ENCODE measurements at regions not wholly inside any gene's neighbourhood (a gene's known extent, or its start where the extent isn't known, plus 50 kb on each side); places are given as distances from the start of the nearest gene placed in this dataset.

DNA sequence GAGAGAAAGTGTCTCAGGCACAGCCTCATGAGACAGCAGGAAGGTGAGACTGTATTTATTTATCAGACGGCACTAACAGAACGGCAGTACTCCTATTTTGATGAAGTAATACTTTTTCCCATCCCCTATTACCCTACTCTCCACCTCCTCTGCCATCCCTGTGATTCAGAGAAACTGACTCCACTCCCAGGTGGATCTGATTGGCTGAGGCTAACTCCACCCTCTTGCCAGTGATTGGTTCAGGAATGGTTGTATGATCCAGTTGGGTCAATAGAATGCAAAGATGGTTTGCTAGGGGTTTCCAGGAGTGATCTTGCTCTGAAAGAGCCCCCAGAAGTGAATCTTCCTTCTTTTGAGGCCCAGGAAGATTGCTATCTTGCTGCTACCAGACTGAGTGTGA lies 65.9 kb upstream of the RCN1 start (continued):
- TF ChIP-seq CBX8 (IDR thresholded peaks at IDR 0.05; ENCODE audit: borderline replicate concordance, low read depth, low read length), result no peak
- TF ChIP-seq JUN (IDR thresholded peaks at IDR 0.05; ENCODE audit: low read depth, low read length), result no peak
- TF ChIP-seq, protein P1, sequence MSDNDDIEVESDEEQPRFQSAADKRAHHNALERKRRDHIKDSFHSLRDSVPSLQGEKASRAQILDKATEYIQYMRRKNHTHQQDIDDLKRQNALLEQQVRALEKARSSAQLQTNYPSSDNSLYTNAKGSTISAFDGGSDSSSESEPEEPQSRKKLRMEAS (IDR thresholded peaks at IDR 0.05), result no peak

All from H1 (cell line).